Stimulated activated CD8-positive, alpha-beta memory T cell treated with anti-CD3 and anti-CD28 coated beads, Interleukin-15, amount 100 ng/mL, for 4 hours (primary cell): ENCODE measurements at regions not wholly inside any gene's neighbourhood (a gene's known extent, or its start where the extent isn't known, plus 50 kb on each side); places are given as distances from the start of the nearest gene placed in this dataset.
"Not testable (repeated sequence)": the region's sequence is repeated elsewhere in the genome, so short reads cannot be mapped to it uniquely, and the experiment has no call there.

Experiments used
- DNase-seq, 2 donors: peaks; one replicate each; pipeline ENCODE4 v3.0.0-alpha.2; 2020; ENCODE audit warnings: low read depth in 2 of 2

DNA sequence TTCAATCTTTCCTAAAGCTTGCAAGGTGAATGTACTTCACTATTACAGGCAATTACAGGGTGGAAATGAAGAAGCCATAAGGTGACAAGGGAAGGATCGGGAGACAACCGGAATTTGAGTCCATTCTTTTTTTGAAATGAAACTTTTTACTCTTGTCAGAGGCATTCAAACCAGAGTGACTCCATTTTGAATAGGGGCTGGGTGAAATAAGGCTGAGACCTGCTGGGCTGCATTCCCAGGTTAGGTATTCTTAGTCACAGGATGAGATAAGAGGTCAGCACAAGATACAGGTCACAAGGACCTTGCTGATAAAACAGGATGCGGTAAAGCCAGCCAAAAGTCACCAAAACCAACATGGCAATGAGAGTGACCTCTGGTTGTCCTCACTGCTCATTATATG, 363.3 kb downstream of the TYW1 start:
- no peak for DNase-seq

DNA sequence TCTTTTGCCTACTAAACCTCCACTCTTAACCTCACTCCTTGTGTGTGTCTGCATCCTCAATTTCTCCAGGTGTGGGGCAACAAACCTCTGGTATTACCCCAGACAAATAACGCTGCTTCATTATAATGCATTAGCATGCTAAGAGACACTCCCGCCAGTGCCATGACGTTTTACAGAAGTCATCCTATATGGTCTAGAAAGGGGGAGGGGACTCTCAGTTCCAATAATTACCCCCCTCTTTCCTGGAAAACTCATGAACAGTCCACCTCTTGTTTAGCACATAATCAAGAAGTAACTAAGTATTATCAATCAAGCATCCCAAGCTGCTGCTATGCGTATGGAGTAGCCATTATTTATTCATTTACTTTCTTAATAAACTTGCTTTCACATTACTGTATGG, 364.5 kb downstream of the TYW1 start:
- DNase-seq, result no peak

DNA sequence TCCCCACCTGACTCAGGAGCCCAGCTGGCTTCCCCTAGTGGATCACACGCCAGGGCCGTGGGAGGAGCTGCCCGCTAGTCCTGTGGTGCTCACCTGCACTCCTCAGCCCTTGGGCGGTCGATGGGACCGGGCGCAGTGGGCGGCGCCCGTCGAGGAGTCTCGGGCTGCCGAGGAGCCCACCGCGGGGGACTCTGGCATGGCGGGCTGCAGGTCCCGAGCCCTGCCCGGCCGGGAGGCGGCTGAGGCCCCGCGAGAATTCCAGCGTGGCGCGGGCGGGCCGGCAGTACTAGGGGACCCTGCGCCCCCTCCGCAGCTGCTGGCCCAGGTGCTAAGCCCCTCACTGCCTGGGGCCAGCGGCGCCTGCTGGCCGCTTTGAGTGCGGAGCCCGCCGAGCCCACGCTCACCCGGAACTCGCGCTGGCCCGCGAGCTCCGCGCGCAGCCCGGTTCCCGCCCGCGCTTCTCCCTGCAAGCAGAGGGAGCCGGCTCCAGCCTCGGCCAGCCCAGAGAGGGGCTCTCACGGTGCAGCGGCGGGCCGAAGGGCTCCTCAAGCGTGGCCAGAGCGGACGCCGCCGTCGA, 367.9 kb downstream of the TYW1 start:
- no peak for DNase-seq

DNA sequence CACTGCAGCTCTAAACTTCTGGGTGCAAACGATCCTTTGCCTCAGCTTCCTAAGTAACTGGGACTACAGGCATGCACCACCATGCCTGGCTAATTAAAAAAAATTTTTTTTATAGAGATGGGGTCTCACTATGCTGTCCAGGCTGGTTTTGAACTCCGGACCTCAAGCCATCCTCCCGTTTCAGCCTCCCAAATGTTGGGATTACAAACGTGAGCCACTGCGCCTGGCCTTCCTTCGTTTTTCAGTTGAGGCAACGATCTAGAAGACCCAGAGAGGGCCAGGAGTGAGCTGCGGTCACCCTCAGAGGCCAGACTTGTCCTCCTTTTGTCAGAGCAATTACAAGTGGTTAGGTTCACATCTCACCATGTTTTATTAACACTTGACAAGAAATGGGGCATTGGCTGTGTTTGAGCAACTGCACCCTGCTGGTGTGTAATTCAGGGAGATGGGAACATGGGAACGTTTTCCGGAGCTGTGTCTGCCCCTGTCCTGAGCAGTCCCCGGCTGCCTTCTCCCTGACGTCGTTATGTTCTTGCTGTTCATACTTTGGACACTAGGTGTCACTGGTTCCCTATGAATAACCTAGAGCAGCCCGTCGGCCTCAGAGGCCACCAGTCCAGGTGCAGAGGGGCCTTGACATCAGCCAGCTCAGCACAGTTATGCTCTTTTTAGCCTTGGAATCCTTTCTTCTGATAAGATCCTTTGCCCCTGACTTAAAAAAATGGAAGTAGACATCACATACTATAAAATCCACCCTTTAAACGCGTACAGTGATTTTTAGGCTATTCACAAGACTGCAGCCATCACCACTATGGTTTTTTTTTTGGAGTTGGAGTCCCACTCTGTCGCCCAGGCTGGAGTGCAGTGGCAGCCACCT, 375.0 kb downstream of the TYW1 start:
- DNase-seq, result no peak

DNA sequence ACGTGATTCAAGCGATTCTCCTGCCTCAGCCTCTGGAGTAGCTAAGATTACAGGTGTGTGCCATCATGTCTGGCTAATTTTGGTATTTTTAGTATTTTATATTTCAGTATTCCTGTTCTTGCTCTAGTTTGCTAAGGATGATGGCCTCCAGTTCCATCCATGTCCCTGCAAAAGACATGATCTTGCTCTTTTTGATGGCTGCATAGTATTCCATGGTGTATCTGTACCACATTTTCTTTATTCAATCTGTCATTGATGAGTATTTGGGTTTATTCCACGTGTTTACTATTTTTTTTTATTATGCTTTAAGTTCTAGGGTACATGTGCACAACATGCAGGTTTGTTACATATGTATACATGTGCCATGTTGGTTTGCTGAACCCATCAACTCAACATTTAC, 376.8 kb downstream of the TYW1 start:
- not testable (repeated sequence) for DNase-seq

DNA sequence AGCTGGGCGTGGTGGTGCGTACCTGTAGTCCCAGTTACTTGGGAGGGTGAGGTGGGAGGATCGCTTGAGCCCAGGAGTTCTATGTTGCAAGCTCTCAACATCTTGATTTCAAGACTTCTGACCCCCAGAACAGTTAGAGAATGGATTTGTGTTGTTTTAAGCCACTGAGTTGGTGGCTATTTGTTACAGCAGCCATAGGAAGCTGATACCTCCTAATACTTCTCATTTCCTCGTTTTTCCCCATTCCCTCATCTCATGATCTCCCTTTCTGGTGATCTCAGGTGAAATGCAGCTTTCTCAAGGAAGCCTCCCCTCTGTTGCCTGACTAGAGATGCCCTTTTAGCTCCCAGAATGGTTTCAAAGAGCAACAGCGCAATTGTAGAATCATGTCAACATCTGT, 378.8 kb downstream of the TYW1 start:
- DNase-seq, result no peak

DNA sequence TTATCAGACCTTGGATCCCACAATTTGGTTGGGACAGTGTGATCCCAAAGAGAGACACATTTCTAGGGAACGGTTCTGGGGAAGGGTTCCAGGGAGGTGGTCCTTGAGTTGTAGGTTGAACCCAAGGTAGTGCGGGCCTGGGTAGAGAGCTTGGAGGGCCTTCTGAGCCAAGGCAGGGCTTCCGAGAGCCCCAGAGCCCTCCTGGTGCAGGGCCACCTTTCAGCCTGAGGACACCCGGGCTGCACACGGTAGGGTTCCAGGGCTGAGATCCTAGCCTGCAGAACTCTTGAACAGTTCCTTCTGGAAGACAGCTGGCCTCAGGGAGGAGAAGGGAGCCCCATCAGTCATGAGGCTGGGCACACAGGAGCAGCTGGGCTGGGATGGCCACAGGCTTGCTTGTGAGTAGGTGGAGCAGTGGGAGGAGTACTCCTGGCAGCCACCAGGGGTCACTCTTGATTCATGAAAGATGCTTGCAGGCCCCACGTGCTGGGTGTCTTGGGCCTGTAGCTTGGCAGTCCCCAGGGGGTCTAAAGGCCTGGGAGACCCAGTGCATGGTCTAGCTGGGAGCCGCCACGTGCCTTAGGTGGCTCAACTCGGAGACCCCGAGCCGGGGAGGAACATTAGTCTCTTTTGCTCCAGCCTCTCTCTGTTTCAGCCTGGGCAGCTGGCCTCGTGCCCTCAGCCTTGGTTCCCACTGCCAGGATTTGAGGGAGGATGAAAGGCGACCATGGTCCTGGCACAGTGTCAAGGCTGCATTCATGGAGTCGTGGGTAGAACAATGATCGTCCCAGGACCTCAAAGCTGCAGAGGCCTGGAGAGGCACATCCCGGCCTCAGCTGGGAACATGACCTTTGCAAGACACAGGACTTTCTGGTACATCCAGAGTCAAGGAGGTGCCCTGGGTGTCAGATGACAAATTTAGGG, 381.6 kb downstream of the TYW1 start:
- peak in 1 of 2 donors; percentile 17 for DNase-seq

DNA sequence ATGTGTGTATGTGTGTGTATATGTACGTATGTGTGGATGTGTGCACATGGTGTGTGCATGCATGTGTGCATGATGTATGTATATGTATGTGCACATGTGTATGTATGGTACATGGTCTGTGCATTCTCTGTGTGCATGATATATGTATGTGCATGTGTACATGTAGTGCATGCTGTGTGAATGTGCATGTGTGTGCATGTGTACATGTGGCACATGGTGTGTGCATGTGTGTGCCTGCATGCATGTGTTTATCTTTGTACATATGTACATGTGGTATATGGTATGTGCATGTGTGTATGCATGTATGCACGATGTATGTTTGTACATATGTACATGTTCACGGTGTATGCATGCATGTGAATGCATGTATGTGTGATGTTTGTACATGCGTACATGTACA, 383.7 kb downstream of the TYW1 start:
- no peak for DNase-seq

DNA sequence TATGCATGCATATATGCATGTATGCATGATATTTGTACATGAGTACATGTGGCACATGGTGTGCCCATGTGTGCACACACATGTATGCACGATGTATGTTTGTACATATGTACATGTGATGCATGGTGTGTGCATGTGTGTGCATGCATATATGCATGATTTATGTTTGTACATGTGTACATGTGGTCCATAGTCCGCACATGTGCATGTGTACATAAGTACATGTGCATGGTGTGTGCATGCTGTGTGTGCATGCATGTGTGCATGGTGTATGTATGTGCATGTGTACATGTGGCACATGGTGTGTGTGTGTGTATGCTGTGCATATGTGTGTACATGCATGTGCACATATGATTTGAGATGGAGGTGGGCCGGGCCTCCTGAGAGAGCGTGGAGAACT, 384.2 kb downstream of the TYW1 start:
- DNase-seq, result no peak

DNA sequence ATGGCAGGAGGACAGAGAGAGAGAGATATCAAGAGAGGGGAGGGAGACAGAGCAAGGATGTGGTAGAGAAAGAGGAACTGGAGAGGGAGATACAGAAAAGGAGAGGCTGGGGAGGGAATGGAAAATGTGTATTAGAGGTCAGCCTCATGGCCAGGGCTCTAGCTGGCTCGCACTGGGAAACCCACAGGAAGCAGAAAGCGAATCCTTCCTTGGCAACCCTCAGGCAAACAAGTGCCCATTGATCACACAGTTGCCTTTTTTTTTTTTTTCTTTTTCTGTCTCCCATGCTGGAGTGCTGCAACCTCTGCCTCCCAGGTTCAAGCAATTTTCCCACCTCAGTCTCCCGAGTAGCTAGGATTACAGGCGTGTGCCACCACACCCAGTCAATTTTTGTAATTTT, 391.2 kb downstream of the TYW1 start:
- DNase-seq, result no peak

DNA sequence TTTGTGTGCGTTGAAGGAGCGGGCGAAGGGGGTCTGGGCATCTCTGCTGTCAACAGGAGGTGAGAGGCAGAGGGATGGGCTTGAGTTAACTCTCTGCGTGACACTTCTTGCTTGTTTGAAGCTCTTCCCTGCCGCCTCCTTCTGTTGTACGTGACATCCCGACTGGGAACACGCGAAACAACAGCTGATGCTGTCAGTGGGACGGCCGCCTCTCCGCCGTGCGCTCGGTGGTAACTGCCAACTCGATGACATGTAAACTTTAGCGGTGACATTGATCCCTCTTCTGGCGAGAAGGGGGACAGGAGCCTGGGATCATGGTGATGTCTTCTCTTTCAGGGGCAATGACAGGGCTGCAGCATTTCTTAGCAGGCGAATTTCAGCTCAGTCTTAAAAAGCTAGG, 394.5 kb downstream of the TYW1 start:
- DNase-seq, result no peak

DNA sequence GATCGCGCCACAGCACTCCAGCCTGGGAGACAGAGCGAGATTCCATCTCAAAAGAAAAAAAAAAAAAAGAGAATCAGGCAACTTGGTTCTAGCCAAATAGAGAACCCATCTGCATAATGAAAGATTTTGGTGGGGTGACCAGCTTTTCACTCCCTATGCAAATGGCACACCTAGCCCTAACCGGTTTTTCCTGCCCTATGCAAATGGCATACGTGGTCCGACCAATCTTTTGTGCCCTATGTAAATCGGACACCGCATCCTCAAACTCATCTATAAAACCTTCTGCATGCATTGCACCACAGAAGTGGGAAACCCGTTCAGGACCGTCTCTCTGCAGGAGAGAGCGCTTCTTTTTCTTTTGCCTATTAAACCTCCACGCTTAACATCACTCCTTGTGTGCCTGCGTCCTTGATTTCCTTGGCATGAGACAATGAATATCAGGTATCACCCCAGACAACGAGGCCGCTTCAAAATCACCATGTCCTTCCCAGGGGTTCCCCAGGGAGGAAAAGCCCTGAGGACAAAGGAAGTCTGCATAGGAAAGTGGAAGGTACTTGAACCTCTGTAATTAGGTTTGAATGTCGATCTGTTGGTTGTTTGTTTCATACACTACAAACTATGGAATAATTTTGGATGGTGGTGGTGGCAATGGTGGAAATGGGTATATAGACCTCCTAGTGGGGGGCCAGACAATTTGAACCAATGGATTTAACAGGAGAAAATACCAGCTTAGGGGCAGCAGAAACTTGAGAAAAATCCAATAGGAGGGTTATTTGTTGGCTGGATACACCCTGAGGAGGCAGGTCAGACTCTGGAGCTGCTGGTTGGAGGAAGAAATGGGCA, 396.2 kb downstream of the TYW1 start:
- no peak for DNase-seq

DNA sequence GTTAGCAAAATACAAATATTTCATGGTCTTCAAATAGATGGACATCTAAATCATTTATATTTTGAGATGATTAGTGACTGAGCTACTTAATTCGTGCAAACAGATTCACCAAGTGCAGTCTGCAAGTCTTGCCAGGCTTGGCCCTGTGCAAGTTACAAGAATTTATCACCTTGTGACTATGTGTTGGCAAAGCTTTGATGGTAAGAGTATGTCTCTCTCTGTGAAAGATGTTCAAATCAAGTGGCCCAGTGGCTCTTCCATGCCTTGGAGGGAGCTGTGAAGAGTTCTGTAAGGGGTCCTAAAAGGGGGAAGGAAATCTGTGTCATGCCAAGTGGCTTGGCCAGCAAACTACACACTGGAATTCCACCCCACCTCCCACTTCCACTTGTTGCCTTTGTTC, 397.3 kb downstream of the TYW1 start:
- no peak for DNase-seq

DNA sequence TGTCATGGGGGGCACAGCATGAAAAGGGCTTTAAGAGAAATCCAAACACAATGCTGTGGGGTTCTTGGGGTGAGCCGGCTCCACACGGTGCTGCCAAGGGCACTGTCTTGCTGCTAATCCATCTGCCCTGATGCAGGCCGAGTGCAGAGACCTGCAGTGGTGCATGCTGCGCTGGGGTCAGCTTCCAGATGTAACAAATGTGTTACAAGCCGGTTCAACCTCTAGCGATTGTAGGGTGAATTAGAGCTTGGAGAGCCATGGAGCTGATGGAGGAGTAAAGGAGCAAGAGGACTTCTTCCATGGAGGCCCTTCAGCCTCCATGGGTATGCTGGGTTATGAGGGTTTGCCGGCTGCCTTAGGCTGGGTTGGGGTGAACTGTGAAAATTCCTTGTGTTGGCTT, 402.3 kb downstream of the TYW1 start:
- no peak for DNase-seq

DNA sequence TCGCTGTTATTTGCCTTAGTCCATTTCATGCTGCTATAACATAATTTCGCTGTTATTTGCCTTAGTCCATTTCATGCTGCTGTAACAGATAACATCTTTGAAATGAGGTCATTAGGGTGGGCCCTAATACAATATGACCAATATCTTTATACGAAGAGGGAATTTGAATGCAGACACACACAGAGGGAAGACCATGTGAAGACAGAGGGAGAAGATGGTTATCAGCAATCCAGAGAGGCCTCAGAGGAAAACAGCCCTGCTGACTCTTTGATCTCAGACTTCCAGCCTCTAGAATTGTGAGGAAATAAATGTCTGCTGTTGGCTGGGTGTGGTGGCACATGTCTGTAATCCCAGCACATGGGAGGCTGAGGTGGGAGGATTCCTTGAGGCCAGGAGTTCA, 404.9 kb downstream of the TYW1 start:
- DNase-seq, result no peak

DNA sequence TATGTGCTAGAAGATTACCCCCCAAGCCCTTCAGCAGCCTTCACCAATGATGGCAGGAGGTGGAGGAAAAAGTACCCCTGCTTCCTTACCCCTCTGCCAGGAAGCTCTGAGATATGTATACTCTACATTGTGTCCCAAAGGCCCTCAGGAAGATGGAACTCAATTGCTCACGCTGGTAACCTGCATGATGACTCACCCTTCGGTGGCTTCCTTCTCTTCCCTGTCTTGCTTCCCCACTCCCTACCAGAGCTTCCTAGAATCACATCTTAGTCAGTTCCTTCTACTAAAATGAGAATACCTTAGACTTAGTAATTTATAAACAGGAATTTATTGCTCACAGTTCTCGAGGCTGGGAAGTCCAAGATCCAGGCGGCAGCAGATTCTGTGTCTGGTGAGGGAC, 405.6 kb downstream of the TYW1 start:
- no peak for DNase-seq

DNA sequence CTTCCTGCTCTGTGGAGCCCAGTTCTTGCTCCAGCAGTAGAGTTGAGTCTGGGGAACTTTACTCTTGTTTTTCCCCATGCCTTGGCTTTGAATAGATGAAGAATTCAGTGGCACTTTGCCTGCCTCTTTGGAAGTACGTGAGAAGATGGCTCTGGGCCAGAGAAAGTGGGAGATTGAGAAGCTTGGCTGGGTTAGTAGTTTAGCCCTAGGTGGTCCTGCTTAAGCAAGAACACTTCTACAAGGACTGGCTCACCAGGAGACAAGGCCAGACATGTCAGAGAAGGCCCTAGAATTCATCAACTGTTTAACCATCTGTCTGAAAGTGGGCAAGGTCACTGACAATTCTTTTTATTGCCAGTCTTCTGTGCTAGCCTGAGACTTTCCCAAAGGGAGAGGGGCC, 410.3 kb downstream of the TYW1 start:
- DNase-seq, result no peak

DNA sequence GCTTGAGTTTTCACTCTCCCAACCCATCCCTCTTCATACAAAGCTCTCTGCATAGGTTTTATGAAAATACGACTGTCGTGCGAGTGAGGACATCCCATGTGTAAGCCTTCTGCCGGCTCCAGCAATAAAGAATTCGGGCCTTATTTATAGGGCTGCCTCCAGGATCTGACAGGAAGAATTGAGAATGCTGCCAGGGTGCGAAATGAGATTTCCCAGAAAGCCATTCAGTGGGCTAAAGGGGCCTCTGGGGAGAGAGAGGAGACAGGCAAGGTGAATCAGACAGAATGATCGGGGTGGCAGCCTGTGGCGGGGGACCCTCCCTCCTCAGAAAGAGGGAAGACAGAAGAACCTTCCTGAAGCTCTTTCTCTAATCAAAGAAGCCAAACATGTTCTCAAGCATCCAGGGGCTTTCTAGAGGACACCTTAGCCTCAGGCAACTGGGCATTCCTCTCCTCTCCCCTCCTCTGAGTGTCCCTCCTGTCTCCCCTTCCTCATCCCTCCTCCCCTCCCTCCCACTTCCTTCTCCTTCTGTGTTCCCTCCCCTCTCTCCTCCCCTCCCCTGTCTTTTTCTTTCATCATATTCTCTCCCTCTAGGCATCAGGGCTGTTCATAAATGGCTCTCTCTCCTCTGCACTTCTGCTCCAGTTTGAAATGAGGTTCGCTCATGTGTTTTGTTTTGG, 410.9 kb downstream of the TYW1 start:
- no peak for DNase-seq

DNA sequence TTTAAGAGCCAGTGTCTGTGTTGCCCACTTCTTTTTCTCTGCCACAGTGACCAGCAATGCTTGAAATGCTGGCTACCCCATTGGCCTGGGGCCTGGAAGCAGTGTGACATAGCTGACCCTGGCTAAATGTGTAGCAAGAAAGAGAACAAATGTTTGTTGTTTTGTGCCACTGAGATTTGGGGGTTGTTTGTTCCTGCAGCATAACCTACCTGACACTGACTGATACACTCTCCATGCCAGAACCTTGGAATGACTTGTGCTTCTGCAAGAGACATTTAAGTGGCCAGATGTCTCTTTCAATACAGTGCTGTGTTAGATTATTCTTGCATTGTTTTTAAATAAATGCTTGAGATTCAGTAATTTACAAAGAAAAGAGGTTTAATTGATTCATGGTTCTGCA, 411.5 kb downstream of the TYW1 start:
- no peak for DNase-seq

DNA sequence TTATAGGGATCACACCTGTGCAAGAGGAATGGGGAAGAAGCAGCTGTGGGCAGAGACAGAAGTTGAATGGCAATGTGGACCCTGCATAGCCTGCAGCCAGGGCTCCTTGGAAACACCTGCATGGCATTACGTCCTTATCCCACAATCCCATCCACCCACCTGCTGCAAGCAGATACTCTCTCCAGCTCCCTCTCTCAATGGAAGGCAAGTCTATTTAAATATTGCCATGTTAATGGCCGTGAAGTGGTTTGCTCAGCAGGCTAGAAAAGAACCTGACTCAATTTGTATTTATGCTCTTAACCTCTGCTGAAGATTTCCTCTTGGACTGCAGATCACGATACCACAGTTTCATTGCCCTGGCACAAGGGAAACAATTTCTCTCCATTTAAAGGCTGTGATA, 417.0 kb downstream of the TYW1 start:
- no peak for DNase-seq

DNA sequence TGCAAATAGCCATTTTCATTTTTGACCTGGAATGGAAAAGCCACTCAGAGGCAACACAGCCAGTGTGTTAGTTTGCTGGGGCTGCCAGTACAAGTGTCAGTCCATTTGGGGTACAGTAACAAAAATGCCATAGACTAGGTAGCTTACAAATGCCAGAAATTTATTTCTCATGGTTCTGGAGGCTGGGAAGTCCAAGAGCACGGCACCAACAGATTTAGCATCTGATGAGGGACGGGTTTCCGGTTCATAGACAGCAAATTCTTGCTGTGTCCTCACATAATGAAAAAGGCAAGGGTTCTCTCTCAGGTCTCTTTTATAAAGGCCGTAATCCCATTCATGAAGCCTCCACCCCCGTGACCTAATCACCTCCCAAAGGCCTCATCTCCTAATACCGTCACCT, 418.2 kb downstream of the TYW1 start:
- no peak for DNase-seq
